MM.1S (cell line): ENCODE measurements at regions not wholly inside any gene's neighbourhood (a gene's known extent, or its start where the extent isn't known, plus 50 kb on each side); places are given as distances from the start of the nearest gene placed in this dataset.

ENCODE experiments used
- DNase-seq: peaks from one replicate; pipeline ENCODE4 v3.0.0-alpha.2; 2015
- H2AFZ ChIP-seq: fragments of 300-600 bp; sonication (generic); 2 replicates; pipeline ENCODE4 v1.6.0; 2016; ENCODE audit warnings: antibody characterized with exemption, low read length
- H3F3A ChIP-seq: fragments of 300-600 bp; sonication (generic); 2 replicates; pipeline ENCODE4 v1.6.1; 2016; ENCODE audit warnings: mild to moderate bottlenecking, antibody characterized with exemption, low read length, moderate library complexity, mixed read lengths; ENCODE audit not compliant: insufficient read depth
- H3K27ac ChIP-seq: fragments of 300-600 bp; sonication (generic); 2 replicates; pipeline ENCODE4 v1.5.1; 2016; ENCODE audit warnings: mild to moderate bottlenecking, low read length
- H3K27me3 ChIP-seq: fragments of 300-600 bp; sonication (generic); replicated peaks from 2 replicates; pipeline ENCODE4 v1.6.0; 2016; ENCODE audit warnings: low read length; ENCODE audit not compliant: insufficient read depth
- H3K36me3 ChIP-seq: fragments of 300-600 bp; sonication (generic); replicated peaks from 2 replicates; pipeline ENCODE4 v1.6.1; 2016; ENCODE audit warnings: mild to moderate bottlenecking, low read length, mixed read lengths; ENCODE audit not compliant: insufficient read depth
- H3K4me1 ChIP-seq: fragments of 300-600 bp; sonication (generic); 2 replicates; pipeline ENCODE4 v1.6.1; 2016; ENCODE audit warnings: low read length, mixed read lengths
- H3K4me2 ChIP-seq: fragments of 300-600 bp; sonication (generic); 2 replicates; pipeline ENCODE4 v1.6.0; 2016; ENCODE audit warnings: low read depth, low read length
- H3K4me3 ChIP-seq: fragments of 300-600 bp; sonication (generic); 2 replicates; pipeline ENCODE4 v1.5.1; 2016; ENCODE audit warnings: low read length, mixed read lengths
- H3K79me2 ChIP-seq: fragments of 300-600 bp; sonication (generic); 2 replicates; pipeline ENCODE4 v1.6.1; 2016; ENCODE audit warnings: mixed run types, low read length, mixed read lengths
- H3K9ac ChIP-seq: fragments of 300-600 bp; sonication (generic); 2 replicates; pipeline ENCODE4 v1.6.1; 2016; ENCODE audit warnings: low read length, mixed read lengths
- H3K9me2 ChIP-seq: fragments of 300-600 bp; sonication (generic); replicated peaks from 2 replicates; pipeline ENCODE4 v1.6.1; 2016; ENCODE audit warnings: mild to moderate bottlenecking, low read length, mixed read lengths; ENCODE audit not compliant: insufficient read depth
- H3K9me3 ChIP-seq: fragments of 300-600 bp; sonication (generic); replicated peaks from 2 replicates; pipeline ENCODE4 v1.6.1; 2016; ENCODE audit warnings: mild to moderate bottlenecking, low read length, mixed read lengths; ENCODE audit not compliant: insufficient read depth
- H4K20me1 ChIP-seq: fragments of 300-600 bp; sonication (generic); 2 replicates; pipeline ENCODE4 v1.6.1; 2016; ENCODE audit warnings: mild to moderate bottlenecking, low read length, moderate library complexity, mixed read lengths; ENCODE audit not compliant: insufficient read depth
- CTCF ChIP-seq: fragments of 300-600 bp; sonication (generic); IDR thresholded peaks from 2 replicates; pipeline ENCODE4 v1.5.1; 2016; ENCODE audit warnings: antibody characterized with exemption, low read length, mixed read lengths
- EZH2 ChIP-seq: fragments of 300-600 bp; sonication (generic); optimal IDR thresholded peaks from 2 replicates; pipeline ENCODE3; 2017; ENCODE audit warnings: low read depth, mild to moderate bottlenecking, antibody characterized with exemption, low read length, mixed read lengths
- EZH2phosphoT487 ChIP-seq: fragments of 300-600 bp; sonication (generic); IDR thresholded peaks from 2 replicates; pipeline ENCODE4 v1.6.1; 2018; ENCODE audit warnings: antibody characterized with exemption, low read length

GRCh38 chr5:86332851-86333250, 284.9 kb upstream of the COX7C start:
- Histone ChIP-seq H3K27ac (no peak overlapping the region), H3K4me2 (no peak overlapping the region), H3F3A (no peaks in the 10 kb centered on the region), H3K9me3 (no peaks in the 10 kb centered on the region), H3K4me3 (no peak overlapping the region), H3K9me2 (no peaks in the 10 kb centered on the region), H3K36me3 (no peaks in the 10 kb centered on the region), H3K9ac (no peak overlapping the region), H3K79me2 (no peaks in the 10 kb centered on the region), H3K27me3 (no peaks in the 10 kb centered on the region), H2AFZ (no peak overlapping the region), H4K20me1 (no peaks in the 10 kb centered on the region), H3K4me1 (no peaks in the 10 kb centered on the region)
- TF ChIP-seq CTCF (no peak), EZH2phosphoT487 (no peak), EZH2 (no peak)
- DNase-seq = no peak

GRCh38 chr5:86337667-86338460, 279.9 kb upstream of the COX7C start:
- Histone ChIP-seq H4K20me1 (no peaks in the 10 kb centered on the region), H3K4me2 (no peak overlapping the region), H3K4me1 (no peaks in the 10 kb centered on the region), H3K4me3 (no peak overlapping the region), H3K27me3 (no peaks in the 10 kb centered on the region), H3K36me3 (no peaks in the 10 kb centered on the region), H2AFZ (no peak overlapping the region), H3K27ac (no peak overlapping the region), H3K9ac (no peak overlapping the region), H3K79me2 (no peaks in the 10 kb centered on the region), H3F3A (no peaks in the 10 kb centered on the region), H3K9me3 (no peaks in the 10 kb centered on the region), H3K9me2 (no peaks in the 10 kb centered on the region)
- no peak for TF ChIP-seq EZH2
- TF ChIP-seq CTCF = no peak
- no peak for TF ChIP-seq EZH2phosphoT487
- no peak for DNase-seq

- TF ChIP-seq EZH2 = no peak
- no peak for TF ChIP-seq CTCF
- no peak for TF ChIP-seq EZH2phosphoT487
These were observed 263.1 kb upstream of the COX7C start for GRCh38 chr5:86354664-86355063.

More at GRCh38 chr5:86354664-86355063, 263.1 kb upstream of the COX7C start:
- no peaks in the 10 kb centered on the region for H3K36me3 ChIP-seq
- no peak overlapping the region for H3K4me3 ChIP-seq
- H3K4me2 ChIP-seq = no peak overlapping the region
- no peak overlapping the region for H3K9ac ChIP-seq
- H3K27me3 ChIP-seq = no peaks in the 10 kb centered on the region
- H3F3A ChIP-seq = no peaks in the 10 kb centered on the region
- H4K20me1 ChIP-seq = no peaks in the 10 kb centered on the region
- no peak for DNase-seq
- H3K9me2 ChIP-seq = no peaks in the 10 kb centered on the region
- H3K9me3 ChIP-seq = no peaks in the 10 kb centered on the region
- H3K79me2 ChIP-seq = no peaks in the 10 kb centered on the region
- no peak overlapping the region for H2AFZ ChIP-seq
- no peak overlapping the region for H3K27ac ChIP-seq
- H3K4me1 ChIP-seq = no peaks in the 10 kb centered on the region
